Activated CD4-positive, alpha-beta memory T cell treated with anti-CD3 and anti-CD28 coated beads for 36 hours (primary cell): ENCODE measurements at regions not wholly inside any gene's neighbourhood (a gene's known extent, or its start where the extent isn't known, plus 50 kb on each side); places are given as distances from the start of the nearest gene placed in this dataset.
"Not testable (repeated sequence)": the region's sequence is repeated elsewhere in the genome, so short reads cannot be mapped to it uniquely, and the experiment has no call there.

ENCODE experiments used
- CTCF ChIA-PET: fragments of 350-600 bp; sonication (Branson Sonifier 250); formaldehyde crosslinking; loops from one replicate; lab custom pipeline; 2021; ENCODE audit warnings: antibody characterized with exemption, inconsistent platforms; lab: Charles Lee
- POLR2A ChIA-PET: fragments of 350-600 bp; sonication (Branson Sonifier 250); formaldehyde crosslinking; loops from one replicate; lab custom pipeline; 2021; ENCODE audit warnings: antibody characterized with exemption; lab: Charles Lee
- DNase-seq: peaks from one replicate; pipeline ENCODE4 v3.0.0-alpha.2; 2020
- H3K27ac Mint-ChIP-seq: one replicate; pipeline ENCODE4 v1.8.0; 2021; ENCODE audit warnings: mixed read lengths
- H3K27me3 Mint-ChIP-seq: one replicate; pipeline ENCODE4 v1.8.0; 2021; ENCODE audit warnings: mixed read lengths
- H3K36me3 Mint-ChIP-seq: one replicate; pipeline ENCODE4 v1.8.0; 2021; ENCODE audit warnings: mixed read lengths
- H3K4me1 Mint-ChIP-seq: one replicate; pipeline ENCODE4 v1.8.0; 2021; ENCODE audit warnings: low read depth, mixed read lengths
- H3K4me3 Mint-ChIP-seq: one replicate; pipeline ENCODE4 v1.8.0; 2021; ENCODE audit warnings: mild to moderate bottlenecking, mixed read lengths
- H3K9me3 Mint-ChIP-seq: one replicate; pipeline ENCODE4 v1.8.0; 2021; ENCODE audit warnings: mixed read lengths
- intact Hi-C: fragments of 100-400 bp; cut with micrococcal nuclease; formaldehyde crosslinking; loops from one replicate; pipeline ENCODE4 v1.15.1; 2023

GRCh38 chr6:8321671-8322404 lies 113.5 kb downstream of the SLC35B3 start:
- DNase-seq = no peak
- H3K27ac Mint-ChIP-seq = no peak overlapping the region
- H3K27me3 Mint-ChIP-seq = no peaks in the 10 kb centered on the region
- no peaks in the 10 kb centered on the region for H3K9me3 Mint-ChIP-seq
- ChIA-PET CTCF (no interaction called here), POLR2A (no interaction called here)
- intact Hi-C loops = no loop called here
- H3K4me1 Mint-ChIP-seq = no peaks in the 10 kb centered on the region
- no peaks in the 10 kb centered on the region for H3K36me3 Mint-ChIP-seq
- H3K4me3 Mint-ChIP-seq = no peak overlapping the region

GRCh38 chr6:8315154-8315553 lies 120.2 kb downstream of the SLC35B3 start:
- Mint-ChIP-seq H3K27me3 (peaks cover 12% of the 10 kb centered on the region), H3K36me3 (no peaks in the 10 kb centered on the region), H3K4me3 (no peak overlapping the region), H3K4me1 (no peaks in the 10 kb centered on the region), H3K27ac (no peak overlapping the region), H3K9me3 (peaks cover 7% of the 10 kb centered on the region)
- ChIA-PET CTCF (no interaction called here), POLR2A (no interaction called here)
- intact Hi-C loops = no loop called here
- DNase-seq = no peak

DNA sequence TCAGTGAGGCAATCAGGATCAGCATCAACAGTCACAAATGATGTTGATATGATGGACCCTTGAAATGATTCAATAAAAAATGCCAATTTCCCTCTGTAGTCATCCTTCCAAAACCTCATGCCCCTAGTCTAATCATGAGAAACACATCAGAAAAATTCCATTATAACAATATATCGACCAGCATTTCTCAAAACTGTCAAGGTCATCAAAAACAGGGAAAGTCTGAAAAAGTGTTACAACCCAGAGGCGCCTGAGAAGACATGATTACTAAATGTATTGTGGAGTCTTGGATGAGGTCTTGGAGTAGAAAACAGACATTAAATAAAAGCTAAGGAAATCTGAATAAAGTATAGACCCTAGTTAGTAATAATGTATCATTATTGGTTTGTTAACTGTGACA lies 133.8 kb downstream of the SLC35B3 start:
- no peaks in the 10 kb centered on the region for H3K36me3 Mint-ChIP-seq
- no peaks in the 10 kb centered on the region for H3K4me1 Mint-ChIP-seq
- no peak overlapping the region for H3K27ac Mint-ChIP-seq
- no peaks in the 10 kb centered on the region for H3K9me3 Mint-ChIP-seq
- DNase-seq = no peak
- POLR2A ChIA-PET = no interaction called here
- CTCF ChIA-PET = no interaction called here
- peaks cover 7% of the 10 kb centered on the region for H3K27me3 Mint-ChIP-seq
- intact Hi-C loops = no loop called here
- no peak overlapping the region for H3K4me3 Mint-ChIP-seq

GRCh38 chr6:8299034-8299433 lies 136.3 kb downstream of the SLC35B3 start:
- Mint-ChIP-seq H3K27me3 (peaks cover 7% of the 10 kb centered on the region), H3K27ac (no peak overlapping the region), H3K4me3 (no peak overlapping the region), H3K9me3 (no peaks in the 10 kb centered on the region), H3K36me3 (no peaks in the 10 kb centered on the region), H3K4me1 (no peaks in the 10 kb centered on the region)
- intact Hi-C loops = no loop called here
- CTCF ChIA-PET = no interaction called here
- POLR2A ChIA-PET = no interaction called here
- no peak for DNase-seq

- H3K27ac Mint-ChIP-seq, H3K4me1 Mint-ChIP-seq, H3K27me3 Mint-ChIP-seq, intact Hi-C loops, H3K36me3 Mint-ChIP-seq, DNase-seq, H3K9me3 Mint-ChIP-seq, POLR2A ChIA-PET, H3K4me3 Mint-ChIP-seq, CTCF ChIA-PET: not testable (repeated sequence)
Measured at GRCh38 chr6:8282946-8283345, 152.4 kb downstream of the SLC35B3 start.

DNA sequence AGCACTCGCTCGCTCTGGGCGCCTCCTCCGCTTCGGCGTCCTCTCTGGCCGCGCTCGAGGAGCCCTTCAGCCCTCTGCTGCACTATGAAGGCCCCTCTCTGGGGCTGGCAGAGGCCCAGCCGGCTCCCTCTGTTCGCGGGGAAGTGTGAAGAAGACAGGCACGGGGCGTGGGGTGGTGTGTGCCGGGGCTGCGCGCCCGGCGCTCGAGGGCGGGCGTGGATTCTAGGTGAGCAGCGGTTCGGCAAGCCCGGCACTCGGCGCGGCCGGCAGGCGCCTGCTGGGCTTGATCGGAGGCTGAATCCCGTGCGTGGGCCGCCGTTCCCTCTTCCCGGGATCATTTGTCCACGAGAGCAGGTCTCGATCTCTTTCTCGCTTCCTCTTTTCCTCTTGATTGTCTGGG lies 153.0 kb downstream of the SLC35B3 start:
- no peaks in the 10 kb centered on the region for H3K4me1 Mint-ChIP-seq
- H3K27ac Mint-ChIP-seq = no peak overlapping the region
- no peak for DNase-seq
- POLR2A ChIA-PET = no interaction called here
- H3K27me3 Mint-ChIP-seq = no peaks in the 10 kb centered on the region
- CTCF ChIA-PET = no interaction called here
- no peak overlapping the region for H3K4me3 Mint-ChIP-seq
- intact Hi-C loops = no loop called here
- no peaks in the 10 kb centered on the region for H3K36me3 Mint-ChIP-seq
- no peaks in the 10 kb centered on the region for H3K9me3 Mint-ChIP-seq

GRCh38 chr6:8279041-8279805 lies 156.1 kb downstream of the SLC35B3 start:
- DNase-seq = no peak
- intact Hi-C loops = no loop called here
- Mint-ChIP-seq H3K36me3 (no peaks in the 10 kb centered on the region), H3K27me3 (no peaks in the 10 kb centered on the region), H3K4me1 (no peaks in the 10 kb centered on the region), H3K4me3 (no peak overlapping the region), H3K27ac (no peak overlapping the region), H3K9me3 (no peaks in the 10 kb centered on the region)
- POLR2A ChIA-PET = no interaction called here
- CTCF ChIA-PET = no interaction called here

DNA sequence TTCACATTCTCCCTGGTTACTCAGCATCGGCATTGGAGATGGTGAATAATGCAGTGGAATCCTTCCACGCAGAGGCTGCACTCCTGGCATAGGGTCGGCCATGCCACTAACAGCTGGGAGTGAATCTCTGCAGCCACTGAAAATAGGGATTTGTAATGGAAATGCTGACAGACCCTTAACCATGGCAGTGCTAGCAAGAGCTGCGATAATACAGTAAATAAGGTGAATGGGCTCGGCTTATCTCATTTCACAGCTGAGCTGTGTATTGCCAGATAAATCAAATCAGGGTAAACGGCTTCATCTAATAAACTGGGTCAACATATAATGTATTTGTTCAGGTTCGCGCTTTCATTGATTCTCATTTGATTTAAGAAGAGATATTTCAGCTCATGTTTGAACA lies 156.8 kb downstream of the SLC35B3 start:
- Mint-ChIP-seq H3K36me3 (no peaks in the 10 kb centered on the region), H3K27ac (no peak overlapping the region), H3K4me3 (no peak overlapping the region), H3K4me1 (no peaks in the 10 kb centered on the region), H3K27me3 (no peaks in the 10 kb centered on the region), H3K9me3 (no peaks in the 10 kb centered on the region)
- ChIA-PET POLR2A (no interaction called here), CTCF (no interaction called here)
- intact Hi-C loops = no loop called here
- no peak for DNase-seq

- H3K36me3 Mint-ChIP-seq = no peaks in the 10 kb centered on the region
- ChIA-PET CTCF (no interaction called here), POLR2A (no interaction called here)
- H3K9me3 Mint-ChIP-seq = no peaks in the 10 kb centered on the region
- intact Hi-C loops = no loop called here
- H3K4me1 Mint-ChIP-seq = no peaks in the 10 kb centered on the region
- no peak overlapping the region for H3K4me3 Mint-ChIP-seq
- H3K27me3 Mint-ChIP-seq = no peaks in the 10 kb centered on the region
- no peak for DNase-seq
- H3K27ac Mint-ChIP-seq = no peak overlapping the region
Measured at GRCh38 chr6:8277769-8278168, 157.6 kb downstream of the SLC35B3 start.

DNA sequence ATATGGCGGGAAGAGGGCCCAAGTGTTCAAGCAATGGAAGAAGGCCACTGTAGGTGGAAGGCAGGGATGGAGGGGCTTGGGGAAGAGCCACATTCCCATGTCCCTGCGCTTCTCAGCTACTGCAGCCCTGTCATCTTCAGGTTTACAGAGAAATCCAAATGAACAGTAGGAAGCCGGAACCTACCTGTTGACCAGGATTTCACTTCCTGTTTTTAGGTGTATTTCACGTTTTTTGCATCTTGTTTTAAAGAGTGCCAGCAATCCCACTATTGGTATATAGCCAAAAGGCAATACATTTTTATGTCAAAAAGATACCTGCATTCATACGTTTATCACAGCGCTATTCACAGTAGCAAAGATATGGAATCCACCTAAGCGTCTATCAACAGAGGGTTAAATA lies 159.2 kb downstream of the SLC35B3 start:
- no peaks in the 10 kb centered on the region for H3K27me3 Mint-ChIP-seq
- no peak overlapping the region for H3K27ac Mint-ChIP-seq
- H3K9me3 Mint-ChIP-seq = no peaks in the 10 kb centered on the region
- CTCF ChIA-PET = no interaction called here
- H3K36me3 Mint-ChIP-seq = no peaks in the 10 kb centered on the region
- POLR2A ChIA-PET = no interaction called here
- intact Hi-C loops = no loop called here
- DNase-seq = no peak
- H3K4me3 Mint-ChIP-seq = no peak overlapping the region
- no peaks in the 10 kb centered on the region for H3K4me1 Mint-ChIP-seq

GRCh38 chr6:8275667-8276066 lies 159.7 kb downstream of the SLC35B3 start:
- CTCF ChIA-PET = no interaction called here
- Mint-ChIP-seq H3K27ac (no peak overlapping the region), H3K9me3 (no peaks in the 10 kb centered on the region), H3K4me1 (no peaks in the 10 kb centered on the region), H3K4me3 (no peak overlapping the region), H3K27me3 (no peaks in the 10 kb centered on the region), H3K36me3 (no peaks in the 10 kb centered on the region)
- POLR2A ChIA-PET = no interaction called here
- DNase-seq = no peak
- intact Hi-C loops = no loop called here

DNA sequence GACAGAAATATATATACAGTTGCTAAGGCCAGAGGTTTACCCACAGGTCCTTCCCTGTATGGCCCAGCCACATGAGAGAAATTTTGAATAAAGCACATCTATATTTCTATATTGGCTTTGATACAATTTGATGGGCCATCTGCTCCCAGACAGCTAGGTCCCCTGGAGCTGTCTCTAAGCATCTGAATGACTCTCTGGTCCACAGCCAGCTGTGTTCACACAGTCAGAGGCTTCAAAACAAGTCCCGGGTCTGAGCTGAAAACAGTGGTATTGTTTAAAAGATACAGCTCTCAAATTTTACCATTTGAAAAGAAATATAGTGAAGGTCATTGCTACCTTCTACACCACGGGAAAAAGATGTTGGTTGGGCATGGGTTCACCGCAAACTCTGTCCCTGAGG lies 161.1 kb downstream of the SLC35B3 start:
- Mint-ChIP-seq H3K27me3 (peaks cover 3% of the 10 kb centered on the region), H3K27ac (no peak overlapping the region), H3K4me3 (no peak overlapping the region), H3K9me3 (no peaks in the 10 kb centered on the region), H3K36me3 (no peaks in the 10 kb centered on the region), H3K4me1 (no peaks in the 10 kb centered on the region)
- intact Hi-C loops = no loop called here
- no peak for DNase-seq
- ChIA-PET CTCF (no interaction called here), POLR2A (no interaction called here)

- Mint-ChIP-seq H3K4me1 (no peaks in the 10 kb centered on the region), H3K27me3 (peaks cover 10% of the 10 kb centered on the region), H3K4me3 (no peak overlapping the region), H3K27ac (no peak overlapping the region), H3K36me3 (no peaks in the 10 kb centered on the region), H3K9me3 (no peaks in the 10 kb centered on the region)
- ChIA-PET CTCF (no interaction called here), POLR2A (no interaction called here)
- DNase-seq = no peak
- intact Hi-C loops = no loop called here
Measured at GRCh38 chr6:8269872-8270454, 165.4 kb downstream of the SLC35B3 start.
